WTC11 (cell line): ENCODE measurements at regions not wholly inside any gene's neighbourhood (a gene's known extent, or its start where the extent isn't known, plus 50 kb on each side); places are given as distances from the start of the nearest gene placed in this dataset.

Experiments used
- ATAC-seq: fragments of 200-7000 bp; cut with Tn5 transposase; 2 replicates; pipeline ENCODE4 v1.10.0; 2021; ENCODE audit warnings: mild to moderate bottlenecking, moderate library complexity
- CTCF ChIA-PET: fragments of 300-600 bp; sonication (Branson Sonifier 250); formaldehyde crosslinking; loops from one replicate; lab custom pipeline; 2021; ENCODE audit warnings: antibody characterized with exemption; lab: Charles Lee
- POLR2A ChIA-PET: fragments of 350-600 bp; sonication (Branson Sonifier 250); formaldehyde crosslinking; loops from one replicate; lab custom pipeline; 2021; ENCODE audit warnings: antibody characterized with exemption; lab: Charles Lee
- DNase-seq: peaks from one replicate; pipeline ENCODE4 v3.0.0; 2021; ENCODE audit warnings: low spot score
- H3K27ac Mint-ChIP-seq: 2 replicates; pipeline ENCODE4 v1.8.0; 2021; ENCODE audit warnings: mixed read lengths
- H3K27me3 Mint-ChIP-seq: 2 replicates; pipeline ENCODE4 v1.8.0; 2021; ENCODE audit warnings: low read depth, mild to moderate bottlenecking, moderate library complexity, mixed read lengths
- H3K36me3 Mint-ChIP-seq: 2 replicates; pipeline ENCODE4 v1.8.0; 2021; ENCODE audit warnings: mixed read lengths
- H3K4me1 Mint-ChIP-seq: 2 replicates; pipeline ENCODE4 v1.8.0; 2022; ENCODE audit warnings: mixed read lengths
- H3K4me3 Mint-ChIP-seq: 2 replicates; pipeline ENCODE4 v1.8.0; 2021; ENCODE audit warnings: mild to moderate bottlenecking, moderate library complexity, mixed read lengths
- H3K9me3 Mint-ChIP-seq: 2 replicates; pipeline ENCODE4 v1.8.0; 2021; ENCODE audit warnings: mixed read lengths
- GABPB1 ChIP-seq: sonication (generic); formaldehyde crosslinking; IDR thresholded peaks from 2 replicates; pipeline ENCODE4 v1.8.1; 2023; ENCODE audit warnings: mild to moderate bottlenecking, missing genetic modification reagents
- GRHL2 ChIP-seq: fragments of 250-450 bp; sonication (Bioruptor Pico); IDR thresholded peaks from 2 replicates; pipeline ENCODE4 v1.8.0; 2022; ENCODE audit warnings: mild to moderate bottlenecking, moderate library complexity; ENCODE audit not compliant: insufficient replicate concordance, severe bottlenecking
- KAT7 ChIP-seq: sonication (generic); formaldehyde crosslinking; IDR thresholded peaks from 2 replicates; pipeline ENCODE4 v1.8.1; 2023; ENCODE audit warnings: missing genetic modification reagents, mild to moderate bottlenecking, borderline replicate concordance
- NR2C2 ChIP-seq: sonication (generic); formaldehyde crosslinking; IDR thresholded peaks from 2 replicates; pipeline ENCODE4 v1.8.0; 2022; ENCODE audit warnings: mild to moderate bottlenecking, missing genetic modification reagents
- SMAD4 ChIP-seq: sonication (generic); formaldehyde crosslinking; IDR thresholded peaks from 2 replicates; pipeline ENCODE4 v1.8.0; 2022; ENCODE audit warnings: mild to moderate bottlenecking, missing genetic modification reagents
- TF ChIP-seq, protein P1 (sequence below): sonication (generic); formaldehyde crosslinking; IDR thresholded peaks from 2 replicates; pipeline ENCODE4 v1.8.1; 2023; ENCODE audit warnings: mild to moderate bottlenecking, missing genetic modification reagents, borderline replicate concordance
- TF ChIP-seq, protein P2 (sequence below): sonication (generic); formaldehyde crosslinking; IDR thresholded peaks from 2 replicates; pipeline ENCODE4 v1.8.1; 2023; ENCODE audit warnings: mild to moderate bottlenecking, missing genetic modification reagents
- TF ChIP-seq, protein P3 (sequence below): sonication (generic); formaldehyde crosslinking; IDR thresholded peaks from 2 replicates; pipeline ENCODE4 v1.8.0; 2022; ENCODE audit warnings: mild to moderate bottlenecking, missing genetic modification reagents
- TF ChIP-seq, protein P4 (sequence below): sonication (generic); formaldehyde crosslinking; IDR thresholded peaks from 2 replicates; pipeline ENCODE4 v1.8.0; 2022; ENCODE audit warnings: mild to moderate bottlenecking, missing genetic modification reagents
- TF ChIP-seq, protein P5 (sequence below): fragments of 250-450 bp; sonication (Bioruptor Pico); IDR thresholded peaks from 2 replicates; pipeline ENCODE4 v1.9.0; 2021; ENCODE audit warnings: mild to moderate bottlenecking, borderline replicate concordance
- TF ChIP-seq, protein P6 (sequence below): sonication (generic); formaldehyde crosslinking; IDR thresholded peaks from 2 replicates; pipeline ENCODE4 v1.8.1; 2022; ENCODE audit warnings: mild to moderate bottlenecking, missing genetic modification reagents, moderate library complexity, borderline replicate concordance
- TF ChIP-seq, protein P7 (sequence below): sonication (generic); formaldehyde crosslinking; IDR thresholded peaks from 2 replicates; pipeline ENCODE4 v1.8.0; 2022; ENCODE audit warnings: mild to moderate bottlenecking, missing genetic modification reagents

DNA sequence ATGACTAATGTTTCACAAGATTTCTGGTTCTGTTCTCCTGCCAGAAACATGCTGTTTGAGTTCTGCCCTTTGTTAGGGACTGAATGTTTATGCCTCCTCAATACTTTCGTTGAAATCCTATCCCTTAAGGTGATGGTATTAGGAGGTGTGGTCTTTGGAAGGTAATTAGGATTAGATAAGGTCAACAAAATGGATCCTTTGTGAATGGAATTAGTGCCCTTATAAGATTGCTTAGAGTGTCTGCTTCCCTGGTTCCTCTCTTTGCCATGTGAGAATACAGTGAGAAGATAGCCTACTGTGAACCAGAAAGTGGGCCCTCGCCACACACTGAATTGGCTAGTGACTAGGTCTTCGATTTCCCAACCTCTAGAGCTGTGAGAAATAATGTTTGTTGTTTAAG lies 621.4 kb upstream of the ALCAM start (continued):
- TF ChIP-seq, protein P1, sequence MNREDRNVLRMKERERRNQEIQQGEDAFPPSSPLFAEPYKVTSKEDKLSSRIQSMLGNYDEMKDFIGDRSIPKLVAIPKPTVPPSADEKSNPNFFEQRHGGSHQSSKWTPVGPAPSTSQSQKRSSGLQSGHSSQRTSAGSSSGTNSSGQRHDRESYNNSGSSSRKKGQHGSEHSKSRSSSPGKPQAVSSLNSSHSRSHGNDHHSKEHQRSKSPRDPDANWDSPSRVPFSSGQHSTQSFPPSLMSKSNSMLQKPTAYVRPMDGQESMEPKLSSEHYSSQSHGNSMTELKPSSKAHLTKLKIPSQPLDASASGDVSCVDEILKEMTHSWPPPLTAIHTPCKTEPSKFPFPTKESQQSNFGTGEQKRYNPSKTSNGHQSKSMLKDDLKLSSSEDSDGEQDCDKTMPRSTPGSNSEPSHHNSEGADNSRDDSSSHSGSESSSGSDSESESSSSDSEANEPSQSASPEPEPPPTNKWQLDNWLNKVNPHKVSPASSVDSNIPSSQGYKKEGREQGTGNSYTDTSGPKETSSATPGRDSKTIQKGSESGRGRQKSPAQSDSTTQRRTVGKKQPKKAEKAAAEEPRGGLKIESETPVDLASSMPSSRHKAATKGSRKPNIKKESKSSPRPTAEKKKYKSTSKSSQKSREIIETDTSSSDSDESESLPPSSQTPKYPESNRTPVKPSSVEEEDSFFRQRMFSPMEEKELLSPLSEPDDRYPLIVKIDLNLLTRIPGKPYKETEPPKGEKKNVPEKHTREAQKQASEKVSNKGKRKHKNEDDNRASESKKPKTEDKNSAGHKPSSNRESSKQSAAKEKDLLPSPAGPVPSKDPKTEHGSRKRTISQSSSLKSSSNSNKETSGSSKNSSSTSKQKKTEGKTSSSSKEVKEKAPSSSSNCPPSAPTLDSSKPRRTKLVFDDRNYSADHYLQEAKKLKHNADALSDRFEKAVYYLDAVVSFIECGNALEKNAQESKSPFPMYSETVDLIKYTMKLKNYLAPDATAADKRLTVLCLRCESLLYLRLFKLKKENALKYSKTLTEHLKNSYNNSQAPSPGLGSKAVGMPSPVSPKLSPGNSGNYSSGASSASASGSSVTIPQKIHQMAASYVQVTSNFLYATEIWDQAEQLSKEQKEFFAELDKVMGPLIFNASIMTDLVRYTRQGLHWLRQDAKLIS (CRISPR knock-in tag): no peak

DNA sequence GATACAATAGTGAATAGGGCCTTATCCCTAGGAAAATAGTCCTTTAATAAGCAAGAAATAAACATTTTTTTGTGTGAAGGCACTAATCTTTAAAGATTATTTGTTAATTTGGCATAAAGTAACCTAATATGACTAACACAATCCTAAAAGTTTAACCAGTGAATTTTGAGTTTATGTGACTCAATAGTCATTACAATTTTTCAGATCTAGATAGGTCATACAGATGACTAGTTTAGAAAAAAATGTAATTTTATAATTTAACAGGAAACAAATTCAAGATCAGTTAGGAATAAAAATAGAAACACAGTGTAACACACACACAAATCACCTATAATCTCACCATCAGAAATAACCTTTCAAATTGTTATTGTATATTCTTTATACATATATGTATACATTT lies 620.7 kb upstream of the ALCAM start:
- no peak overlapping the region for H3K4me3 Mint-ChIP-seq
- no peak for ATAC-seq
- H3K27me3 Mint-ChIP-seq: no peaks in the 10 kb centered on the region
- no peak for DNase-seq
- TF ChIP-seq, protein P2, sequence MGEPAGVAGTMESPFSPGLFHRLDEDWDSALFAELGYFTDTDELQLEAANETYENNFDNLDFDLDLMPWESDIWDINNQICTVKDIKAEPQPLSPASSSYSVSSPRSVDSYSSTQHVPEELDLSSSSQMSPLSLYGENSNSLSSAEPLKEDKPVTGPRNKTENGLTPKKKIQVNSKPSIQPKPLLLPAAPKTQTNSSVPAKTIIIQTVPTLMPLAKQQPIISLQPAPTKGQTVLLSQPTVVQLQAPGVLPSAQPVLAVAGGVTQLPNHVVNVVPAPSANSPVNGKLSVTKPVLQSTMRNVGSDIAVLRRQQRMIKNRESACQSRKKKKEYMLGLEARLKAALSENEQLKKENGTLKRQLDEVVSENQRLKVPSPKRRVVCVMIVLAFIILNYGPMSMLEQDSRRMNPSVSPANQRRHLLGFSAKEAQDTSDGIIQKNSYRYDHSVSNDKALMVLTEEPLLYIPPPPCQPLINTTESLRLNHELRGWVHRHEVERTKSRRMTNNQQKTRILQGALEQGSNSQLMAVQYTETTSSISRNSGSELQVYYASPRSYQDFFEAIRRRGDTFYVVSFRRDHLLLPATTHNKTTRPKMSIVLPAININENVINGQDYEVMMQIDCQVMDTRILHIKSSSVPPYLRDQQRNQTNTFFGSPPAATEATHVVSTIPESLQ (CRISPR knock-in tag): no peak
- TF ChIP-seq, protein P3, sequence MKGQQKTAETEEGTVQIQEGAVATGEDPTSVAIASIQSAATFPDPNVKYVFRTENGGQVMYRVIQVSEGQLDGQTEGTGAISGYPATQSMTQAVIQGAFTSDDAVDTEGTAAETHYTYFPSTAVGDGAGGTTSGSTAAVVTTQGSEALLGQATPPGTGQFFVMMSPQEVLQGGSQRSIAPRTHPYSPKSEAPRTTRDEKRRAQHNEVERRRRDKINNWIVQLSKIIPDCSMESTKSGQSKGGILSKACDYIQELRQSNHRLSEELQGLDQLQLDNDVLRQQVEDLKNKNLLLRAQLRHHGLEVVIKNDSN (CRISPR knock-in tag): no peak
- TF ChIP-seq, protein P4, sequence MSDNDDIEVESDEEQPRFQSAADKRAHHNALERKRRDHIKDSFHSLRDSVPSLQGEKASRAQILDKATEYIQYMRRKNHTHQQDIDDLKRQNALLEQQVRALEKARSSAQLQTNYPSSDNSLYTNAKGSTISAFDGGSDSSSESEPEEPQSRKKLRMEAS: no peak
- TF ChIP-seq, protein P5, sequence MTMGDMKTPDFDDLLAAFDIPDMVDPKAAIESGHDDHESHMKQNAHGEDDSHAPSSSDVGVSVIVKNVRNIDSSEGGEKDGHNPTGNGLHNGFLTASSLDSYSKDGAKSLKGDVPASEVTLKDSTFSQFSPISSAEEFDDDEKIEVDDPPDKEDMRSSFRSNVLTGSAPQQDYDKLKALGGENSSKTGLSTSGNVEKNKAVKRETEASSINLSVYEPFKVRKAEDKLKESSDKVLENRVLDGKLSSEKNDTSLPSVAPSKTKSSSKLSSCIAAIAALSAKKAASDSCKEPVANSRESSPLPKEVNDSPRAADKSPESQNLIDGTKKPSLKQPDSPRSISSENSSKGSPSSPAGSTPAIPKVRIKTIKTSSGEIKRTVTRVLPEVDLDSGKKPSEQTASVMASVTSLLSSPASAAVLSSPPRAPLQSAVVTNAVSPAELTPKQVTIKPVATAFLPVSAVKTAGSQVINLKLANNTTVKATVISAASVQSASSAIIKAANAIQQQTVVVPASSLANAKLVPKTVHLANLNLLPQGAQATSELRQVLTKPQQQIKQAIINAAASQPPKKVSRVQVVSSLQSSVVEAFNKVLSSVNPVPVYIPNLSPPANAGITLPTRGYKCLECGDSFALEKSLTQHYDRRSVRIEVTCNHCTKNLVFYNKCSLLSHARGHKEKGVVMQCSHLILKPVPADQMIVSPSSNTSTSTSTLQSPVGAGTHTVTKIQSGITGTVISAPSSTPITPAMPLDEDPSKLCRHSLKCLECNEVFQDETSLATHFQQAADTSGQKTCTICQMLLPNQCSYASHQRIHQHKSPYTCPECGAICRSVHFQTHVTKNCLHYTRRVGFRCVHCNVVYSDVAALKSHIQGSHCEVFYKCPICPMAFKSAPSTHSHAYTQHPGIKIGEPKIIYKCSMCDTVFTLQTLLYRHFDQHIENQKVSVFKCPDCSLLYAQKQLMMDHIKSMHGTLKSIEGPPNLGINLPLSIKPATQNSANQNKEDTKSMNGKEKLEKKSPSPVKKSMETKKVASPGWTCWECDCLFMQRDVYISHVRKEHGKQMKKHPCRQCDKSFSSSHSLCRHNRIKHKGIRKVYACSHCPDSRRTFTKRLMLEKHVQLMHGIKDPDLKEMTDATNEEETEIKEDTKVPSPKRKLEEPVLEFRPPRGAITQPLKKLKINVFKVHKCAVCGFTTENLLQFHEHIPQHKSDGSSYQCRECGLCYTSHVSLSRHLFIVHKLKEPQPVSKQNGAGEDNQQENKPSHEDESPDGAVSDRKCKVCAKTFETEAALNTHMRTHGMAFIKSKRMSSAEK (CRISPR knock-in tag): no peak
- TF ChIP-seq KAT7 (CRISPR knock-in tag) (no peak), NR2C2 (CRISPR knock-in tag) (no peak), GABPB1 (CRISPR knock-in tag) (no peak), GRHL2 (CRISPR knock-in tag) (no peak), SMAD4 (CRISPR knock-in tag) (no peak)
- TF ChIP-seq, protein P6, sequence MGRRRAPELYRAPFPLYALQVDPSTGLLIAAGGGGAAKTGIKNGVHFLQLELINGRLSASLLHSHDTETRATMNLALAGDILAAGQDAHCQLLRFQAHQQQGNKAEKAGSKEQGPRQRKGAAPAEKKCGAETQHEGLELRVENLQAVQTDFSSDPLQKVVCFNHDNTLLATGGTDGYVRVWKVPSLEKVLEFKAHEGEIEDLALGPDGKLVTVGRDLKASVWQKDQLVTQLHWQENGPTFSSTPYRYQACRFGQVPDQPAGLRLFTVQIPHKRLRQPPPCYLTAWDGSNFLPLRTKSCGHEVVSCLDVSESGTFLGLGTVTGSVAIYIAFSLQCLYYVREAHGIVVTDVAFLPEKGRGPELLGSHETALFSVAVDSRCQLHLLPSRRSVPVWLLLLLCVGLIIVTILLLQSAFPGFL (CRISPR knock-in tag): no peak
- TF ChIP-seq, protein P7, sequence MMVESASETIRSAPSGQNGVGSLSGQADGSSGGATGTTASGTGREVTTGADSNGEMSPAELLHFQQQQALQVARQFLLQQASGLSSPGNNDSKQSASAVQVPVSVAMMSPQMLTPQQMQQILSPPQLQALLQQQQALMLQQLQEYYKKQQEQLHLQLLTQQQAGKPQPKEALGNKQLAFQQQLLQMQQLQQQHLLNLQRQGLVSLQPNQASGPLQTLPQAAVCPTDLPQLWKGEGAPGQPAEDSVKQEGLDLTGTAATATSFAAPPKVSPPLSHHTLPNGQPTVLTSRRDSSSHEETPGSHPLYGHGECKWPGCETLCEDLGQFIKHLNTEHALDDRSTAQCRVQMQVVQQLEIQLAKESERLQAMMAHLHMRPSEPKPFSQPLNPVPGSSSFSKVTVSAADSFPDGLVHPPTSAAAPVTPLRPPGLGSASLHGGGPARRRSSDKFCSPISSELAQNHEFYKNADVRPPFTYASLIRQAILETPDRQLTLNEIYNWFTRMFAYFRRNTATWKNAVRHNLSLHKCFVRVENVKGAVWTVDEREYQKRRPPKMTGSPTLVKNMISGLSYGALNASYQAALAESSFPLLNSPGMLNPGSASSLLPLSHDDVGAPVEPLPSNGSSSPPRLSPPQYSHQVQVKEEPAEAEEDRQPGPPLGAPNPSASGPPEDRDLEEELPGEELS (CRISPR knock-in tag): no peak
- TF ChIP-seq, all 79 proteins: peak for 0
- H3K36me3 Mint-ChIP-seq: no peaks in the 10 kb centered on the region
- no peak overlapping the region for H3K27ac Mint-ChIP-seq
- H3K9me3 Mint-ChIP-seq: peaks cover 15% of the 10 kb centered on the region
- H3K4me1 Mint-ChIP-seq: no peaks in the 10 kb centered on the region
- POLR2A ChIA-PET: no interaction called here
- CTCF ChIA-PET: no interaction called here
